H1 (cell line): ENCODE measurements at regions not wholly inside any gene's neighbourhood (a gene's known extent, or its start where the extent isn't known, plus 50 kb on each side); places are given as distances from the start of the nearest gene placed in this dataset.

ENCODE experiments used
- CEBPB ChIP-seq: IDR thresholded peaks from 2 replicates; pipeline ENCODE4 v1.6.1; 2012; ENCODE audit warnings: low read depth, low read length
- CHD1 ChIP-seq: IDR thresholded peaks from 2 replicates; pipeline ENCODE4 v1.6.1; 2012; ENCODE audit warnings: low read depth, low read length, improper control_type of control experiment
- NANOG ChIP-seq: IDR thresholded peaks from 2 replicates; pipeline ENCODE4 v1.6.1; 2011; ENCODE audit warnings: low read length, low read depth, mild to moderate bottlenecking, inconsistent platforms; ENCODE audit not compliant: insufficient read depth, poor library complexity, severe bottlenecking
- PHF8 ChIP-seq: fragments of 200-600 bp; sonication (generic); conservative IDR thresholded peaks from 2 replicates; pipeline ENCODE4 v1.7.1; 2012; ENCODE audit warnings: low read depth, mild to moderate bottlenecking, inconsistent platforms, low read length, moderate library complexity
- RFX5 ChIP-seq: IDR thresholded peaks from 2 replicates; pipeline ENCODE4 v1.6.1; 2011; ENCODE audit warnings: low read depth, low read length, improper control_type of control experiment, borderline replicate concordance
- SIX5 ChIP-seq: IDR thresholded peaks from 2 replicates; pipeline ENCODE4 v1.6.1; 2011; ENCODE audit warnings: mild to moderate bottlenecking, low read depth, low read length
- TBP ChIP-seq: IDR thresholded peaks from 2 replicates; pipeline ENCODE4 v1.6.1; 2011; ENCODE audit warnings: low read depth, low read length, improper control_type of control experiment

- TF ChIP-seq RFX5 (no peak), SIX5 (no peak), TBP (no peak), CHD1 (no peak), PHF8 (no peak), CEBPB (no peak), NANOG (no peak)
Measured at GRCh38 chrX:22855693-22856092, 144.1 kb upstream of the DDX53 start (continued).
